Type B pancreatic cell (in vitro differentiated cells): ENCODE measurements at regions not wholly inside any gene's neighbourhood (a gene's known extent, or its start where the extent isn't known, plus 50 kb on each side); places are given as distances from the start of the nearest gene placed in this dataset.

ENCODE experiments used
- DNase-seq: peaks from one replicate; pipeline ENCODE4 v3.0.0; 2021; ENCODE audit warnings: mixed read lengths; ENCODE audit not compliant: unreplicated experiment; ENCODE audit errors: extremely low spot score
- H3K27ac Mint-ChIP-seq: 2 replicates; pipeline ENCODE4 v1.8.0; 2021; ENCODE audit warnings: mild to moderate bottlenecking, mixed read lengths
- H3K27me3 Mint-ChIP-seq: 2 replicates; pipeline ENCODE4 v1.8.0; 2021; ENCODE audit warnings: mixed read lengths
- H3K36me3 Mint-ChIP-seq: 2 replicates; pipeline ENCODE4 v1.8.0; 2021; ENCODE audit warnings: mixed read lengths
- H3K4me1 Mint-ChIP-seq: one replicate; pipeline ENCODE4 v1.8.0; 2021; ENCODE audit warnings: mixed read lengths; ENCODE audit not compliant: unreplicated experiment
- H3K4me3 Mint-ChIP-seq: 2 replicates; pipeline ENCODE4 v1.8.0; 2021; ENCODE audit warnings: mild to moderate bottlenecking, mixed read lengths
- H3K9me3 Mint-ChIP-seq: 2 replicates; pipeline ENCODE4 v1.8.0; 2021; ENCODE audit warnings: mixed read lengths
- CTCF ChIP-seq: fragments of 200-600 bp; sonication (generic); conservative IDR thresholded peaks from 2 replicates; pipeline ENCODE4 v1.5.0; 2021; ENCODE audit warnings: antibody characterized with exemption, mild to moderate bottlenecking

- Mint-ChIP-seq H3K4me1 (peaks cover 15% of the 10 kb centered on the region), H3K27ac (no peak overlapping the region)
Observed at GRCh38 chr13:44157606-44158005, 216.0 kb upstream of the SERP2 start.

GRCh38 chr13:44158098-44158521, 215.5 kb upstream of the SERP2 start:
- no peak overlapping the region for H3K4me3 Mint-ChIP-seq
- DNase-seq: no peak
- H3K4me1 Mint-ChIP-seq: peaks cover 15% of the 10 kb centered on the region
- no peaks in the 10 kb centered on the region for H3K36me3 Mint-ChIP-seq
- H3K27ac Mint-ChIP-seq: no peak overlapping the region
- H3K9me3 Mint-ChIP-seq: no peaks in the 10 kb centered on the region
- no peaks in the 10 kb centered on the region for H3K27me3 Mint-ChIP-seq
- TF ChIP-seq CTCF: no peak

More at GRCh38 chr13:44157606-44158005, 216.0 kb upstream of the SERP2 start:
- Mint-ChIP-seq H3K9me3 (no peaks in the 10 kb centered on the region), H3K27me3 (no peaks in the 10 kb centered on the region), H3K4me3 (no peak overlapping the region), H3K36me3 (no peaks in the 10 kb centered on the region)
- DNase-seq: no peak
- no peak for TF ChIP-seq CTCF

GRCh38 chr13:44158881-44159632, 214.6 kb upstream of the SERP2 start:
- Mint-ChIP-seq H3K27me3 (peaks cover under 1% of the 10 kb centered on the region), H3K4me1 (peaks cover 12% of the 10 kb centered on the region), H3K36me3 (no peaks in the 10 kb centered on the region), H3K4me3 (no peak overlapping the region), H3K27ac (no peak overlapping the region), H3K9me3 (no peaks in the 10 kb centered on the region)
- DNase-seq: no peak
- no peak for TF ChIP-seq CTCF

- no peak for DNase-seq
- H3K4me3 Mint-ChIP-seq: no peak overlapping the region
Observed at GRCh38 chr13:44159633-44160279, 213.9 kb upstream of the SERP2 start.

GRCh38 chr13:44160591-44161191, 212.9 kb upstream of the SERP2 start:
- H3K27me3 Mint-ChIP-seq: peaks cover 2% of the 10 kb centered on the region
- no peak overlapping the region for H3K4me3 Mint-ChIP-seq
- DNase-seq: no peak
- no peaks in the 10 kb centered on the region for H3K36me3 Mint-ChIP-seq
- TF ChIP-seq CTCF: no peak
- H3K4me1 Mint-ChIP-seq: peaks cover 7% of the 10 kb centered on the region
- no peaks in the 10 kb centered on the region for H3K9me3 Mint-ChIP-seq
- H3K27ac Mint-ChIP-seq: no peak overlapping the region

More at GRCh38 chr13:44159633-44160279, 213.9 kb upstream of the SERP2 start:
- Mint-ChIP-seq H3K9me3 (no peaks in the 10 kb centered on the region), H3K36me3 (no peaks in the 10 kb centered on the region), H3K27me3 (peaks cover 2% of the 10 kb centered on the region), H3K27ac (no peak overlapping the region), H3K4me1 (peaks cover 12% of the 10 kb centered on the region)
- TF ChIP-seq CTCF: no peak
